K562 (cell line): ENCODE measurements at regions not wholly inside any gene's neighbourhood (a gene's known extent, or its start where the extent isn't known, plus 50 kb on each side); places are given as distances from the start of the nearest gene placed in this dataset.

Experiments
- AFF1 ChIP-seq, 2 experiments: fragments of 450-650 bp; IDR thresholded peaks; 2 replicates each; pipeline ENCODE4 v1.6.1; 2018; ENCODE audit warnings: mild to moderate bottlenecking in 2 of 2, low read depth in 1 of 2; ENCODE audit not compliant: partially characterized antibody in 2 of 2
- ASH1L ChIP-seq: fragments of 450-650 bp; IDR thresholded peaks from 2 replicates; pipeline ENCODE4 v1.6.1; 2018; ENCODE audit warnings: borderline replicate concordance, mild to moderate bottlenecking, low read depth; ENCODE audit not compliant: partially characterized antibody
- RAD51 ChIP-seq: fragments of 450-650 bp; IDR thresholded peaks from 2 replicates; pipeline ENCODE4 v1.7.1; 2016; ENCODE audit warnings: low read depth, mild to moderate bottlenecking, borderline replicate concordance
- RBM34 ChIP-seq: fragments of 200-400 bp; formaldehyde crosslinking; IDR thresholded peaks from 2 replicates; pipeline ENCODE4 v1.6.1; 2018; ENCODE audit warnings: low read length, borderline replicate concordance; ENCODE audit not compliant: insufficient read depth
- RCOR1 ChIP-seq, 2 experiments: IDR thresholded peaks; 2 replicates each; pipeline ENCODE4 v1.6.1; 2012; ENCODE audit warnings: low read depth in 2 of 2, low read length in 2 of 2, borderline replicate concordance in 1 of 2, improper control_type of control experiment in 1 of 2
- TARDBP ChIP-seq: fragments of 450-650 bp; IDR thresholded peaks from 2 replicates; pipeline ENCODE4 v1.6.1; 2016
- THRA ChIP-seq: fragments of 450-650 bp; IDR thresholded peaks from 2 replicates; pipeline ENCODE4 v1.6.1; 2017; ENCODE audit warnings: mild to moderate bottlenecking, moderate library complexity
- ZNF224 ChIP-seq: sonication (generic); formaldehyde crosslinking; IDR thresholded peaks from 2 replicates; pipeline ENCODE4 v1.8.0; 2022; ENCODE audit warnings: mild to moderate bottlenecking, missing genetic modification reagents

GRCh38 chr10:2813286-2813685 is 254.1 kb upstream of the PFKP start (continued):
- no peak for TF ChIP-seq RCOR1 (IDR thresholded peaks at IDR 0.05; ENCODE audit: borderline replicate concordance in 1 of 2, low read depth in 2 of 2, low read length in 2 of 2)
- no peak for TF ChIP-seq THRA
- TF ChIP-seq ASH1L = no peak
- TF ChIP-seq AFF1 (IDR thresholded peaks at IDR 0.05; ENCODE audit: low read depth in 1 of 2, partially characterized antibody in 2 of 2) = no peak
- no peak for TF ChIP-seq RBM34
- TF ChIP-seq RAD51 = no peak
- TF ChIP-seq ZNF224 (CRISPR knock-in tag) = no peak
- TF ChIP-seq TARDBP = no peak
